Activated CD4-positive, CD25-positive, alpha-beta regulatory T cell treated with anti-CD3 and anti-CD28 coated beads, Interleukin-2, amount 50 U/mL, for 24 hours (primary cell): ENCODE measurements at regions not wholly inside any gene's neighbourhood (a gene's known extent, or its start where the extent isn't known, plus 50 kb on each side); places are given as distances from the start of the nearest gene placed in this dataset.
"Not testable (repeated sequence)": the region's sequence is repeated elsewhere in the genome, so short reads cannot be mapped to it uniquely, and the experiment has no call there.

Experiments used
- ATAC-seq, 2 donors: fragments of 150-1000 bp; cut with Tn5 transposase; one replicate each; pipeline ENCODE4 v1.10.0; 2021; ENCODE audit warnings: mild to moderate bottlenecking in 1 of 2, moderate library complexity in 1 of 2

DNA sequence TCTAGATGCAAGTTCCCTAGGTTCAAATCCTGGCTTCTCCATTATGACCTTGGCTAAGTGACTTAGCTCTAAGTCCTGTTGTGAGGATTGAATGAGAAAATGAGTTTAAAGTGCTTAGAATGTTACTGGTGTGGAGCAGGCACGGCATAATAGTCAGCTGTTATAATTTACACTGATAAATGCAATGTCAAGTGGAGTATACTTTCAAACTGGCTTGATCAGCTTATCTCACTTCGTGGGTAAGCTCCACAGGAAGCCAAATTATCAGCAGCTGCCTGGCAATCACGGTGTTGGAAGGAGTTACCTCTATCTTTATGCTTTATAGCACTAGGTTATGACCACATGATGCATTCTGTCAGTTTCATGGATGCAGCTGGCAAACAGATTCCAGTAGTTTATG lies 272.8 kb downstream of the OLFM4 start:
- ATAC-seq: no peak

DNA sequence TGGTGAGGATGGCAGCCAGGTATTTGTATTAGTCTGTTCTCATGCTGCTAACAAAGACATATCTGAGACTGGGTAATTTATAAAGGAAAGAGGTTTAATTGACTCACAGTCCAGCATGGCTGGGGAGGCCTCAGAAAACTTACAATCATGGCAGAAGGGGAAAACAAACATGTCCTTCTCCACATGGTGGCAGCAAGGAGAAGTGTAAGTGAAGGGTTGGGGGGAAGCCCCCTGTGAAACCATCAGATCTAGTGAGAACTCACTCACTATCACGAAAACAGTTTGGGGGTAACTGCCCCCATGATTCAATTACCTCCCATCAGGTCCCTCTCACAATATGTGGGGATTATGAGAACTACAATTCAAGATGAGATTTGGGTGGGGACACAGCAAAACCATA lies 276.8 kb downstream of the OLFM4 start:
- ATAC-seq: not testable (repeated sequence)

DNA sequence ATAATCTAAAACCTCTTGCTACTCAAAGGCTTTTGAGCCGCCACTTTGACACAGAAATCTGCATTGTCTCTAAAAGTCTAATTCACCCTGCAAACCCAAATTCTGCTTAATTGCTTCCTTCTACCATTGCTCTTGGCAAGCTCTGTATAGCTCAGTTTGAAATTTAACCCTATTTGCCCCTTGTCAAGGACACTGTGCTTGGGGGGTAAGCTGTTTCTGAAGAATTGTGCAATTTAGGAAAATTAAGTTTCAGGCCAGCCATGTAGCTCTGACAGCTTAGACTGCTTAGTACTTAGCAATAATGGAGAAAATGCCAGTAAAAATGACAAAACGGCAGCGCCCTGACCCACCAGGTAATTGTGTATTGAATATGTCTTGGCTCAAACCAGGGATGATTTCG lies 282.2 kb downstream of the OLFM4 start:
- no peak for ATAC-seq

GRCh38 chr13:53311561-53311960 lies 282.9 kb downstream of the OLFM4 start:
- no peak for ATAC-seq

GRCh38 chr13:53321296-53321801 lies 292.7 kb downstream of the OLFM4 start:
- no peak for ATAC-seq

GRCh38 chr13:53324656-53325055 lies 296.0 kb downstream of the OLFM4 start:
- no peak for ATAC-seq

DNA sequence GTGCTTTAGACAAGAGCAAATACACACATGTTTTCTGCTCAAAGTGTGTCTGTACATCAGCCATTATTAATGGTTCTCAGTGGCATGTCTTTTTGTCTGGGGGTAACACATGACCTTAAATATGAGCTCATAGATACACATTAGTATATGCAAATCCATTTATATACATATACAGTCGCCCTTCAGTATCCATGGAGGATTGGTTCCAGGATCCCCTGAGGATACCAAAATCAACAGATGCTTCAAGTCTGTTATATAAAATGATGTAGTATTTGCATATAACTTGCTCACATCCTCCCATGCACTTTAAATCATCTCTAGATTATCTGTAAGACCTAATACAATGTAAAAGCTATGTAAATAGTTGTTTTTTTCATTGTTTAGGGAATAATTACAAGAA lies 298.1 kb downstream of the OLFM4 start:
- no peak for ATAC-seq

GRCh38 chr13:53327680-53328315 lies 299.2 kb downstream of the OLFM4 start:
- no peak for ATAC-seq

- ATAC-seq: no peak
Observed at GRCh38 chr13:53336441-53337160, 308.0 kb downstream of the OLFM4 start.

GRCh38 chr13:53338760-53339159 lies 310.1 kb downstream of the OLFM4 start:
- ATAC-seq: no peak

- ATAC-seq: no peak
Observed at GRCh38 chr13:53340505-53341143, 312.0 kb downstream of the OLFM4 start.

DNA sequence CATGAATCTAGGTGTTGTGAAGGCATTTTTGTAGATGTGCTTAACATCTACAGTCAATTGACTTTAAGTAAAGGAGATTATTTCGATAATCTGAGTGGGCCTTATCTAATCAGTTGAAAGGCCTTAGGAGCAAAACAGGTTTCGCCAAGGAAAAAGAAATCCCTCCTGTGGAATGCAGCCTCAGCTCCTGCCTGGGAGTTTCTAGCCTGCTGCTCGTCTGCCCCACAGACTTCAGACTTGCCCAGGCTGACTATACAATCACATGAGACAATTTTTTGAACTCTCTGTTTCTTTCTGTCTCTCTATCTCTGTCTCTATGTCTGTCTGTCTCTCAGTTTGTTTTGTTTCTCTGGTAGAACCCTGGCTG lies 312.5 kb downstream of the OLFM4 start:
- ATAC-seq: no peak

DNA sequence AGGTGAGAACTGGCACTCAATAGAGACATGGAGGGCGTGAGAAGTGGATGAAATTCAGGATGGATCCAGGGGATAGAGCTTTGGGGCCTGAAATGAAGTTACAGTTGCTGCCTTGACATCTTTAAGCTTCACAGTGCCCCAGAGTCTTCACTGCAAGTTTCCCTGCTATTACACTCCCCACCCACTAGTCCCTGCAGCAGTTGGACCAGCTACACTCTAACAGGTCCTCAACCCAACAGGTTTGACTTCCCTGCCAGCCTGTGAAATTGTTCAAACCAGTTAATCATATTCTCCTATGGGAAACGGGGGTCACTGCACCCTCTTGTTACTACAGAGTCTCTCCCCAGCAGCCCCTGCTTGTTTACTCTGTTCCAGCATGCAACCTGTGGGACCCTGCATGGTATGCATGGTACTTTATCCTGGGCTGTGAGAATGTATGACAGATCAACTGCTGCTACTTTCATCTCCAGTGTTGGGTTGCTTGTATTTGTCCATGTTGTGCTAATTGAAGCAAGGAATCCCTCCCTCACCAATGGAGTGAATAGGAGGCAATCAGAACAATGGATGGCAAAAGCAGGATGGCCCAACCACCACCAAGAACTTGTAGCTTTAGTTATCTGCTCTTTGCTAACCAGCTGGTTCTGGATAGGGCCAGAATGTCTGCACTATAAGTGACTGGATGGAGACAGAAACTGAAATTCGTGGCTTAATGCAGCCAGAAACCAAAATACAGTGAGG lies 314.2 kb downstream of the OLFM4 start:
- no peak for ATAC-seq

DNA sequence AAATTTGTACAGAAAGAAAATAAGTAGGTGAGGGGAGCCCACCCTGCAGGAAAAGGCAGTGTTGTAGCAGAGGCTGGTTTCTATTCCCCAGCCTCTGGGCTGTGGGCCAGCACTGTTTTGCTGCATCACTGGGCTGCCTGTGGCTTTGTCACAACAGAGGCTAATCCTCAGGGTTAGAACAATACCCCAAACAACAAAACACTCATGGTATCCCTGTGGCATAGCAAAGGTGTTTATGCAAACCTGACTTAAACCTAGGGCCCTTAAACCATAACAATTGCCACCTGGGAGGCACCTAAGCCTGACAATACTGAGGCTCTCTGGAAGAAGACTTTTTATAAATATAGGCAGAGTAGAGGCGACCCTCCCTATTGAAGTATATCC lies 314.7 kb downstream of the OLFM4 start:
- no peak for ATAC-seq

DNA sequence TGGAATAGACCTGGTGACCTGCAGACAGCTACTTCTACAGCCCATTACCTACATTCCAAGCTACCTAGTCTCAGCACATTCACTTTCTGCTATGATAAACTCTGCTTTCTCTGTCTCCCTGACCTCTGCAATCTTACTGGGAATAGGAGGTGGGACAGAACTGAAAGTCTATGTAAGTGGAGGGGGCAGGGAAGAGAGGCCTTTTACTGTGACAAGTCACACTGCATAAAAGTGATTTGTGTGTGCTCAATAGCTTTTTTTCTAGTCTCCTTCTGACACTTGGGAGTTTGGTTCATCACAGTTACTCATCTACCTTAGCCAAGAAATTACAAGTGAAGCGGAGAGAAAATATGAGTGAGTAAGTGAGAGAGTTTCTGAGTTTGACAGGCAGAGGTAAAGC lies 322.4 kb downstream of the OLFM4 start:
- no peak for ATAC-seq

DNA sequence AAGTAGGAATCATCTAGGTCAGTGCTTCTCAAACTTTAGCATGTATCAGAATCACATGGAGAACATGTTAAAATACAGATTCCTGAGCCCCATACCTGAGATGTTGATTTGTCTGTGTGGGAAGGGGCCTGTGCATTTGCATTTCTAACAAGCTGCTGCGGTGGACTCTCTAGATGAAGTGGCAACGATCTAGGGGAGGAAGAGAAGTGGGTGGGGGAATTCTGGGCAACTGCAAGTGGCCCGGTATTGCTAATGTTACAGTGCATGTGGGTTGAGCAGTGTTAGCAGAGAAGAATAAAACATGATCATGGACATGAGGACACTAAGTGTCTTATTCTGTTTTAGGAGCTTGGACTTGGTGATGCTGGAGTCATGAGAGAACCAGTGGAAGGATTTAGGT lies 329.0 kb downstream of the OLFM4 start:
- ATAC-seq: no peak

DNA sequence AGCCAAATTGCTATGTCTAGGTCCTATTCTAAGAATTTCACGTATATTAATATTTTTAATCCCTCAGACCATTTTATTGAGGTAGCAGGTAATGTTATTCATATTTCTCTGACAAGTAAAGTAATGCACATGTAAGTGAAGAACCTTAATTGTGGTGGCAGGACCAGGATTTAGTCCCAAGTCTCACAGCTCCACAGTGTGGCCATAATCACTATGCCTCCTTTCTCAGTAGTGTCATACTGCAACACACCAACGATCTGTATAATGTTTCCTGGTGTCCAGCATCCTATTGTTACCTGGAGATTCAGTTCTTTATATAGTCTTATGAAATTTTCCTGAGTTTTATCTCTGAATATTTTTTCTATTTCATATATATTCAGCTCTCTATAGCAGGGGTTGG lies 340.3 kb downstream of the OLFM4 start:
- ATAC-seq: no peak

GRCh38 chr13:53379485-53379884 lies 350.9 kb downstream of the OLFM4 start:
- no peak for ATAC-seq

DNA sequence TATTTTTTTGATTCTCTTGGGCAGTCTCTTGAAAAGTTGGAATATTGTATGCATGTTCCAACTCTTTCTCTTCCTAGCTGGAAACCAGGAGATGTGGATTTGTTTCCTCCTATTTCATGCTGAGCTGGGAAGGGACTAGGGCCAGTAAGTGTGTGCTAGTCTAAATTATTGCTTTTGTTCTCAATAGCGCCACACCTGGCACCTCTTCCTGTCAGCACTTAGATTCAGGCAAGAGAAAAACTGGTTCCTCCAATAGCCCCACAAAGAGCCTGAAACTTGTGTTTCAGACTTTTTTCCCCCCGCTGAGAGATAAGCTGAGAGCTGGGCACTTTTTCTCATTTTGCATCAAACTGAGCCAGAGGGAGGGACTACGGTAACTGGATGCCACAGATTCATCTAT lies 353.4 kb downstream of the OLFM4 start:
- ATAC-seq: no peak

GRCh38 chr13:53398051-53398450 lies 369.4 kb downstream of the OLFM4 start:
- ATAC-seq: no peak

GRCh38 chr13:53405616-53406015 lies 377.0 kb downstream of the OLFM4 start:
- ATAC-seq: no peak

DNA sequence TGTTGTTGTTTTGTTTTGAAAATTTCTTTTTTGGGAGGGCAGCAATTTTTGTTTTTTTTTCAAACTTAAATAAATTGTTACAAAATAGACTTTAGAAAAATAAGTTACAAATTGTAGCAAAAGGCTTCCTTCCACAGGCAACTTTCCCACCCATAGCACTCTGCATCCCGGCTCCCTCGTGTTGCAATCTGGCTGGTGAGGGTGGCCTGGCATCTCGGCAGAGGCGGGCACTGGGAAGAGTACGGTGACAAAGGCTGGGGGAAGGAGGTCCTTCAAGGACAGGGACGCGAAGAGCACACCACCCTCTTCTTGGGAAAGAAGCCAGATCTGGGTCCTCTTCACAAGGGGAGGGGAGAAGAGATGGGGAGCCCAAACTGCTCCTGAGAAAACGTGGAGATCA lies 379.7 kb downstream of the OLFM4 start:
- ATAC-seq: no peak

- no peak for ATAC-seq
Observed at GRCh38 chr13:53408847-53409568, 380.4 kb downstream of the OLFM4 start.
